NB4 (cell line): ENCODE measurements at regions not wholly inside any gene's neighbourhood (a gene's known extent, or its start where the extent isn't known, plus 50 kb on each side); places are given as distances from the start of the nearest gene placed in this dataset.

Source experiments
- CTCF ChIP-seq: IDR thresholded peaks from one replicate; pipeline ENCODE4 v1.5.1; 2012; ENCODE audit warnings: low read depth, low read length
- MAX ChIP-seq: IDR thresholded peaks from 2 replicates; pipeline ENCODE4 v1.6.1; 2011; ENCODE audit warnings: low read depth, low read length
- MYC ChIP-seq: IDR thresholded peaks from 2 replicates; pipeline ENCODE4 v1.6.1; 2011; ENCODE audit warnings: low read depth, low read length
- POLR2A ChIP-seq: IDR thresholded peaks from 2 replicates; pipeline ENCODE4 v1.6.1; 2011; ENCODE audit warnings: mild to moderate bottlenecking; ENCODE audit not compliant: insufficient read length; ENCODE audit errors: extremely low read depth

GRCh38 chr1:60425528-60425927, 352.0 kb upstream of the C1orf87 start:
- TF ChIP-seq POLR2A (no peak), CTCF (peak; percentile 50), MAX (no peak), MYC (no peak)
